Thyroid gland (tissue), 4 donors: ENCODE measurements at regions not wholly inside any gene's neighbourhood (a gene's known extent, or its start where the extent isn't known, plus 50 kb on each side); places are given as distances from the start of the nearest gene placed in this dataset.

ENCODE experiments used
- DNase-seq, 2 donors: peaks; one replicate each; pipeline ENCODE4 v3.0.0-alpha.2; 2019
- H3K27ac ChIP-seq, 3 donors: fragments of 200-600 bp; sonication (generic); 1 replicate in 2 of 3; 2 replicates in 1 of 3; pipeline ENCODE4 v1.5.1; 2016 to 2019; ENCODE audit warnings: mild to moderate bottlenecking in 1 of 3, moderate library complexity in 1 of 3
- H3K27me3 ChIP-seq: fragments of 200-600 bp; sonication (generic); one replicate; pipeline ENCODE4 v1.5.1; 2019
- H3K36me3 ChIP-seq, 2 donors: fragments of 200-600 bp; sonication (generic); one replicate each; pipeline ENCODE4 v1.5.1; 2016 to 2019
- H3K4me1 ChIP-seq, 2 donors: fragments of 200-600 bp; sonication (generic); one replicate each; pipeline ENCODE4 v1.5.1; 2017 to 2019
- H3K4me3 ChIP-seq, 3 donors: fragments of 200-600 bp; sonication (generic); replicated peaks in 1 of 3; 1 replicate in 2 of 3; 2 replicates in 1 of 3; pipeline ENCODE4 v1.5.1; 2016; ENCODE audit warnings: mild to moderate bottlenecking in 1 of 3
- H3K9me3 ChIP-seq: fragments of 200-600 bp; sonication (generic); one replicate; pipeline ENCODE4 v1.5.1; 2017
- CTCF ChIP-seq, 6 experiments: fragments of 200-600 bp in 3 of 6; fragments of 450-650 bp in 3 of 6; sonication (generic) in 3 of 6; IDR thresholded peaks; one replicate each; pipeline ENCODE4 v1.5.1; 2016 to 2019; ENCODE audit warnings: antibody characterized with exemption in 6 of 6, mild to moderate bottlenecking in 2 of 6, inconsistent platforms in 1 of 6, moderate library complexity in 1 of 6
- POLR2A ChIP-seq, 2 donors: fragments of 450-650 bp; IDR thresholded peaks; one replicate each; pipeline ENCODE4 v1.6.1; 2017; ENCODE audit warnings: antibody characterized with exemption in 2 of 2, mild to moderate bottlenecking in 2 of 2, moderate library complexity in 1 of 2
- WGBS, 2 donors: methylation state at CpG; one replicate each; pipeline ENCODE4 v1.1.5; 2017; 5-methylcytosine and 5-hydroxymethylcytosine counted together
- intact Hi-C: fragments of 100-400 bp; cut with DNase I; formaldehyde crosslinking; loops from one replicate; pipeline ENCODE4 v1.15.1; 2023

- H3K4me3 ChIP-seq = no peak overlapping the region
- DNase-seq = no peak
- no peaks in the 10 kb centered on the region for H3K9me3 ChIP-seq
- intact Hi-C loops = no loop called here
- no peaks in the 10 kb centered on the region for H3K27me3 ChIP-seq
- no peaks in the 10 kb centered on the region for H3K36me3 ChIP-seq
- H3K27ac ChIP-seq = no peak overlapping the region
- WGBS, 2 donors = 62% methylated on average over 8 of the region's 8 CpGs
- H3K4me1 ChIP-seq = no peaks in the 10 kb centered on the region
- TF ChIP-seq POLR2A (IDR thresholded peaks at IDR 0.05) = no peak
These were observed 334.7 kb upstream of the POU3F1 start for GRCh38 chr1:38381256-38381655.

- TF ChIP-seq CTCF (IDR thresholded peaks at IDR 0.05) (no peak), POLR2A (IDR thresholded peaks at IDR 0.05) (no peak)
These were observed 330.0 kb upstream of the POU3F1 start for GRCh38 chr1:38376577-38376976.

GRCh38 chr1:38375035-38375434 is 328.4 kb upstream of the POU3F1 start:
- no peak for TF ChIP-seq POLR2A (IDR thresholded peaks at IDR 0.05)
- no peak for TF ChIP-seq CTCF (IDR thresholded peaks at IDR 0.05)

More at GRCh38 chr1:38376577-38376976, 330.0 kb upstream of the POU3F1 start:
- intact Hi-C loops = no loop called here
- no peak overlapping the region for H3K27ac ChIP-seq
- DNase-seq = no peak
- H3K9me3 ChIP-seq = no peaks in the 10 kb centered on the region
- H3K4me1 ChIP-seq = no peaks in the 10 kb centered on the region
- 64 to 65% methylated on average over 2 of the region's 2 CpGs for WGBS, 2 donors
- no peak overlapping the region for H3K4me3 ChIP-seq
- no peaks in the 10 kb centered on the region for H3K27me3 ChIP-seq
- H3K36me3 ChIP-seq = no peaks in the 10 kb centered on the region

GRCh38 chr1:38371505-38371844 is 324.9 kb upstream of the POU3F1 start:
- DNase-seq = no peak
- Histone ChIP-seq H3K36me3 (no peaks in the 10 kb centered on the region), H3K4me1 (no peaks in the 10 kb centered on the region), H3K27ac (no peak overlapping the region), H3K9me3 (no peaks in the 10 kb centered on the region), H3K4me3 (no peak overlapping the region), H3K27me3 (no peaks in the 10 kb centered on the region)
- 59 to 80% methylated on average over 1 of the region's 1 CpG for WGBS, 2 donors
- intact Hi-C loops = no loop called here
- TF ChIP-seq CTCF (IDR thresholded peaks at IDR 0.05) (no peak), POLR2A (IDR thresholded peaks at IDR 0.05) (no peak)

More at GRCh38 chr1:38375035-38375434, 328.4 kb upstream of the POU3F1 start:
- 57 to 69% methylated on average over 1 of the region's 1 CpG for WGBS, 2 donors
- no peak for DNase-seq
- H3K9me3 ChIP-seq = no peaks in the 10 kb centered on the region
- H3K36me3 ChIP-seq = no peaks in the 10 kb centered on the region
- no peak overlapping the region for H3K27ac ChIP-seq
- no peak overlapping the region for H3K4me3 ChIP-seq
- H3K4me1 ChIP-seq = no peaks in the 10 kb centered on the region
- intact Hi-C loops = no loop called here
- no peaks in the 10 kb centered on the region for H3K27me3 ChIP-seq

DNA sequence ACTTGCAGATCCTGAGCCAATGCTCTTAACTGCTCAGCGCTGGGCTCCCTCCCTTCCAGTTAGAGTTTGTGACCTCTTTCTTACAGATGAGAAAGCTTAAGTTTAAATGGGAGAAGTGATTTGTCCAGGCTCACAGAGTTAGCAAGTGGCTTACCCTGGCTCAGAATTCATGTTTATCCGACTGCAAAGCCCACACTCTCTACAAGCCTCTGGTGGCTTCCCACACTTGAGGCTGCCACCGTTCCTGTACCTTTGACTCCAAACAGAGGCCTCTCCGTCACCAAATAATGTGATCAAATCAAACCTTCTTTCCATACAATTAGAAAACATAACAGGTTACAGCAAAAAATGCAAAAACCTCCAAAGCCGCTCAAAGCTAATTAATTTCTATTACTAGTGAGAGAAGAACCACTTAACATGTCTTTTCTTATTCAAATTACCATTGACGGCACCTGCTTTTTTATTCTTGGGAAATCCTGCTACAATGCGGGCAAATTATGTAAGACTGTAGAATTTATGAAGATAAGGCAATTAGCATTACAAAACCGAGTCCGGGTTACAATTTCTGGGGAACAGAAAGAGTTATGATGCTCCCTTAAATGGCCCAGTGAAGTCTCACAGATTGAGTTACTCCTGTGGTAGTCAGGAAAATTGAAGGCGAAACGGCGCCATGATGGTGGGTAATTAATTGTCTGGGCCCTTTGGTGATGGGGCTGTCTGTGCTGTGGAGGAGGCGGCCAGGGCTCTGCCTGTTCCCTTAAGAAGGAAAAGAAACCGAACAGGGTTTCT is 324.3 kb upstream of the POU3F1 start:
- no peak for DNase-seq
- WGBS, 2 donors = 78 to 79% methylated on average over 14 of the region's 14 CpGs
- Histone ChIP-seq H3K4me3 (no peak overlapping the region), H3K9me3 (no peaks in the 10 kb centered on the region), H3K4me1 (no peaks in the 10 kb centered on the region), H3K27me3 (no peaks in the 10 kb centered on the region), H3K36me3 (no peaks in the 10 kb centered on the region), H3K27ac (no peak overlapping the region)
- TF ChIP-seq CTCF (IDR thresholded peaks at IDR 0.05) (no peak), POLR2A (IDR thresholded peaks at IDR 0.05) (no peak)
- intact Hi-C loops = no loop called here
